ENCODE measurements at regions not wholly inside any gene's neighbourhood (a gene's known extent, or its start where the extent isn't known, plus 50 kb on each side); places are given as distances from the start of the nearest gene placed in this dataset.

- Histone ChIP-seq H3K79me2 (ENCODE audit: insufficient read depth, low read depth) (no peaks in the 10 kb centered on the region), H3K4me3 (IDR thresholded peaks at IDR 0.05; ENCODE audit: insufficient read depth, low read depth, low read length) (no peak overlapping the region), H3K9ac (no peak overlapping the region), H3K4me2 (no peak overlapping the region), H3K4me1 (ENCODE audit: low read depth, poor library complexity, severe bottlenecking) (no peaks in the 10 kb centered on the region), H3K36me3 (ENCODE audit: insufficient read depth) (no peaks in the 10 kb centered on the region), H3K27ac (no peak overlapping the region), H4K20me1 (ENCODE audit: insufficient read depth) (no peaks in the 10 kb centered on the region), H2AFZ (ENCODE audit: low read depth) (no peak overlapping the region), H3K27me3 (ENCODE audit: insufficient read depth, low read depth) (no peaks in the 10 kb centered on the region)
- no peak for TF ChIP-seq CTCF (conservative IDR thresholded peaks at IDR 0.05; ENCODE audit: low read depth, low read length)
Observed at GRCh38 chr5:2879701-2880100, 128.2 kb upstream of the IRX2 start.

GRCh38 chr5:2877522-2877921 is 126.0 kb upstream of the IRX2 start:
- no peak overlapping the region for H3K4me2 ChIP-seq

GRCh38 chr5:2876183-2876582 is 124.7 kb upstream of the IRX2 start:
- no peak overlapping the region for H2AFZ ChIP-seq (ENCODE audit: low read depth)
- no peak for TF ChIP-seq CTCF (conservative IDR thresholded peaks at IDR 0.05; ENCODE audit: low read depth, low read length)
- H3K79me2 ChIP-seq (ENCODE audit: insufficient read depth, low read depth) = no peaks in the 10 kb centered on the region
- H3K4me1 ChIP-seq (ENCODE audit: low read depth, poor library complexity, severe bottlenecking) = no peaks in the 10 kb centered on the region
- no peaks in the 10 kb centered on the region for H3K36me3 ChIP-seq (ENCODE audit: insufficient read depth)
- no peak overlapping the region for H3K4me3 ChIP-seq (IDR thresholded peaks at IDR 0.05; ENCODE audit: insufficient read depth, low read depth, low read length)
- H3K4me2 ChIP-seq = no peak overlapping the region
- no peaks in the 10 kb centered on the region for H3K27me3 ChIP-seq (ENCODE audit: insufficient read depth, low read depth)
- H4K20me1 ChIP-seq (ENCODE audit: insufficient read depth) = no peaks in the 10 kb centered on the region
- H3K9ac ChIP-seq = no peak overlapping the region
- H3K27ac ChIP-seq = no peak overlapping the region

More at GRCh38 chr5:2877522-2877921, 126.0 kb upstream of the IRX2 start:
- H3K27ac ChIP-seq = no peak overlapping the region
- H4K20me1 ChIP-seq (ENCODE audit: insufficient read depth) = no peaks in the 10 kb centered on the region
- H3K4me3 ChIP-seq (IDR thresholded peaks at IDR 0.05; ENCODE audit: insufficient read depth, low read depth, low read length) = no peak overlapping the region
- no peaks in the 10 kb centered on the region for H3K4me1 ChIP-seq (ENCODE audit: low read depth, poor library complexity, severe bottlenecking)
- H3K36me3 ChIP-seq (ENCODE audit: insufficient read depth) = no peaks in the 10 kb centered on the region
- no peak for TF ChIP-seq CTCF (conservative IDR thresholded peaks at IDR 0.05; ENCODE audit: low read depth, low read length)
- H3K27me3 ChIP-seq (ENCODE audit: insufficient read depth, low read depth) = no peaks in the 10 kb centered on the region
- no peak overlapping the region for H3K9ac ChIP-seq
- H2AFZ ChIP-seq (ENCODE audit: low read depth) = no peak overlapping the region
- no peaks in the 10 kb centered on the region for H3K79me2 ChIP-seq (ENCODE audit: insufficient read depth, low read depth)

GRCh38 chr5:2874099-2874498 is 122.6 kb upstream of the IRX2 start:
- Histone ChIP-seq H3K4me2 (no peak overlapping the region), H3K4me3 (IDR thresholded peaks at IDR 0.05; ENCODE audit: insufficient read depth, low read depth, low read length) (no peak overlapping the region), H3K79me2 (ENCODE audit: insufficient read depth, low read depth) (no peaks in the 10 kb centered on the region), H4K20me1 (ENCODE audit: insufficient read depth) (no peaks in the 10 kb centered on the region), H2AFZ (ENCODE audit: low read depth) (no peak overlapping the region), H3K36me3 (ENCODE audit: insufficient read depth) (no peaks in the 10 kb centered on the region), H3K9ac (no peak overlapping the region), H3K27me3 (ENCODE audit: insufficient read depth, low read depth) (no peaks in the 10 kb centered on the region), H3K27ac (no peak overlapping the region), H3K4me1 (ENCODE audit: low read depth, poor library complexity, severe bottlenecking) (no peaks in the 10 kb centered on the region)
- no peak for TF ChIP-seq CTCF (conservative IDR thresholded peaks at IDR 0.05; ENCODE audit: low read depth, low read length)

All from KMS-11 (cell line).